Activated CD4-positive, alpha-beta T cell treated with anti-CD3 and anti-CD28 coated beads, Interleukin-2, amount 50 U/mL, for 16 hours (primary cell): ENCODE measurements at regions not wholly inside any gene's neighbourhood (a gene's known extent, or its start where the extent isn't known, plus 50 kb on each side); places are given as distances from the start of the nearest gene placed in this dataset.

ENCODE experiments used
- DNase-seq: peaks from one replicate; pipeline ENCODE4 v3.0.0-alpha.2; 2020

DNA sequence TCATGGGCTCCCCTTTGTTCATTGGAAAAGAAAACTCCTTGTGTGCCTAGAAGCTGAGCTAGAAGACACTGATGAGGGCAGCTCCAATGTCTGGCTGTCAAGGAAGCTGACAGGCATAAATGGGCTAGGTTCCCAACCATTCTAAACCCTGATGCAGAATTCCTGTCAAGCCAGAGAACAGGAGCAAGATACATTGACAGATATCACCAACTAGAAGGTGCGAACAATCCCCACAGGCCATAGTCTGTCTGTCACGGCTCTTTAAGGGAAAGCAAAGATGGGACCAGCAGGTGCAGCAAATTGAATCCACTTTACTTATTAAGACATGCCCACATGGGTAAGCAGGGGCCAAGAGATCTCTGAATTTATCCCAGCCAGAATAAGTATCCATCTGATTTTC is 617.9 kb upstream of the POT1 start:
- DNase-seq = no peak

DNA sequence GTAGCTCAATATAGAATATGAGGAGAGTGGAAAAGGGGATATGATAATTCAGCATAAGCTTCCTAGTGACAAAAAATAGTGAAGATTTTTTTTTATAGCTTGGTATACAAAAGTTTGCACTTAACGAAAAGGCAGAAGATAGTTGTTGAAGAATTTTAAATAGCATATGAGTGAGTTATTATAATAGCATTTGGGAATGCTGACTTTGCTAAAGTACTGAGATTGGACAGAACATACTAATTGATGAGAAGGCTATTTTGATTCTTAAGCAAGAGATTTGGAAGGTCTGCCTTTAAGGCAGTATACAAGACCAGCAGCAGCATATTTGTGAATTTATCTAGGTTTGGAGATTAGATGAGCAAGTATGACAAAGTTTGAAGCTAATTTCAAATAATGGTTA is 600.9 kb upstream of the POT1 start:
- no peak for DNase-seq

DNA sequence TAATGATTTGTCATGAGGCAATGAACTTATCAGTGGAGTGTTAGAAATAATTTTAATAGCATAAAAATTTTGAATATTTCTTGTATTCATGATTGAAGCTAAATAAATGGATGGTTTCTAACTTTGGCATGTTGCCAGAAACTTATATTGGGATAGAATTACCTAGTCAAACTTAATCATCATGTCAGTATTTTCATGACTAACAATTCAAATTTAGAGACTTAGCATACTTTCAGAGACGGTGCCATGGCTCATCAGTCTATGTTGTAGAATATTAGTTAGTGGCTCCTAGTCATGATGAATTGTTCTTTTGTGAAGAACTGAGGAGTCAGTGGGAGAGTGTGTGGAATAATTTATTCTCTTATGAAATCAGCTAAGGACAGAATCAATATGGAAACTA is 599.6 kb upstream of the POT1 start:
- no peak for DNase-seq

- no peak for DNase-seq
These were observed 597.3 kb upstream of the POT1 start for GRCh38 chr7:125526958-125527357.

DNA sequence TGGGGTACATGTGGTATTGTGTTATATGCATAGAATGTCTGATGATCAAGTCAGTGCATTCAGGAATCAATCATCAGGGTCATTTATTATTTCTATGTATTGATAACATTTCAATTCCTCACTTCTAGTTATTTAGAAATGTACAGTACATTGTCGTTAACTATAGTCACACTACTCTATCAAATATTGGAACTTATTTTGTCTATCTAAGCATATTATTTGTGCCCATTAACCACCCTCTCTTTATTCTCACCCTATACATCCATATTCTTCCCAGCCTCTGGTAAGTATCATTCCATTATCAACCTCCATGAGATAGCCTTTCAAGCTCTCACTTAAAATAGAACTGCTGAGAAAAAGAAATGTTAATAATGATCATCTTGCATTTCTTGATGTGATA is 596.5 kb upstream of the POT1 start:
- DNase-seq = no peak

- DNase-seq = no peak
These were observed 586.6 kb upstream of the POT1 start for GRCh38 chr7:125516194-125516593.

- DNase-seq = no peak
These were observed 582.7 kb upstream of the POT1 start for GRCh38 chr7:125512373-125512772.

DNA sequence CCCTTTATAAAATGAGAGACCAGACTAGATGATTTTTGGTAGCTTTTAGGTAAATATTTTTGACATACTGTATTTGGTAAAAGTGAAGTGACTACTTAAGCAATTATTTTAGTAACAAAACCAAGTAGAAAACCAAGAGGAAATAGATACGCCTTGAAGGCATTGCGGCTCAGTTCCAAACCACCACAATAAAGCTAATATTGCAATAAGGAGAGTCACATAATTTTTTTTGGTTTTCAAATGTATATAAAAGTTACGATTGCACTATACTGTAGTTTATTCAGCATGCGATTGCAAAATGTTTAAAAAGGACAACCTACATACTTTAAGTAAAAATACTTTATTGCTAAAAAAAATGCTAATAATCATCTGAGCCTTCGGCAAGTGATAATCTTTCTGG is 581.7 kb upstream of the POT1 start:
- DNase-seq = no peak

DNA sequence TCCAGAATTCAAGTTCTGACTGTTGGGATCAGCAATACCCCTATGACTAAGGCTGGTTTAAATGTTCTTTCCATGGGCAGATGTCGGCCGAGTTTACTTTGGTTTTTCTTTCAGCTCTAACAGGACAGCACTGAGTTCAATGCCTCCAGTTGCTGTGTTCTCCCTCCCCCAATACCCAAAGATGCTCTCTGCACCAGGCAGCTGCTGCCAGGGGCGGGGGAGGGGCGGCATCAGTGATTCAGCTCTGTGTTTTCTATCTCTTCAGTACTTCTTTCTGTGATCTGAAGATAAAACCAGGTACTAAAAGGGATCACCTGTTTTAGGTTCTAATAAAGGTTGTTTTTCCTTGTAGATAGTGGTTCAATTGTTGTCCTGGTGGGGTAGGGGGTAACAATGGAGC is 576.7 kb upstream of the POT1 start:
- no peak for DNase-seq

DNA sequence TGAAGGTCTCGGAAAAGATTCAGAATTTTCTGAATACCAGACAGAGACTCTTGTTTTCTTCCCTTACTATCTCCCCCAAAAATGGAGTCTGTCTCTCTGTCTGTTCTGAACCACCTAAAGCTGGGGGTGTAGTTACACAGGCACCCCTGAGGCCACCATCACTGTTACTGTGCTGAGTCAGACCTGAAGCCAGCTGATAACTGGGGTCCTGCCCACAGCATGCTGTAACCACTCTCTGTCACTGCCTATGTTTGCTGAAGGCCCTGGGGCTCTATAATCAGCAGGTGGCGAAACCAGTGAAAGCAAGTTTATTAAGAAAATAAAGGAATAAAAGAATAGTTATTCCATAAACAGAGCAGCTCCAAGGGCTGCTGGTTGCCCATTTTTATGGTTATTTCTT is 575.2 kb upstream of the POT1 start:
- no peak for DNase-seq

DNA sequence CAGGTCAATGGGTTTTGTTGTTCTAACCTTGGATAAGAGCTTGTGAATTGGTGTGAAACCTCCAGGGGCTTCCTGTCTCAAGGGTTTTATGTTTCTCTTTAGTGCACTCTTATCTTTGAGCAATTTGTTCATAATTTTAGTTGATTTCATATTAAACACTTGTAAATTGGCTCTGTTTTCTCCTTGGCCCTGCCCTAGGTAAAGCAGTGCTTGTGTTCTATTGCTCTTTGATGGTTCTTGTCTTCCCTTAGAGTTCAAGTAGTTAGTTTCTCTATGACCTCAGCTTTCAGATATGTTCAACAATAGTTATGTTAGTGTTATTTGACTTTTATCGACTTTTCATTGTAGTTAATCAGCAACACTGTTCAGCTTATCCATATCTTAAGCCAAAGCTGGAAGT is 566.4 kb upstream of the POT1 start:
- DNase-seq = no peak

DNA sequence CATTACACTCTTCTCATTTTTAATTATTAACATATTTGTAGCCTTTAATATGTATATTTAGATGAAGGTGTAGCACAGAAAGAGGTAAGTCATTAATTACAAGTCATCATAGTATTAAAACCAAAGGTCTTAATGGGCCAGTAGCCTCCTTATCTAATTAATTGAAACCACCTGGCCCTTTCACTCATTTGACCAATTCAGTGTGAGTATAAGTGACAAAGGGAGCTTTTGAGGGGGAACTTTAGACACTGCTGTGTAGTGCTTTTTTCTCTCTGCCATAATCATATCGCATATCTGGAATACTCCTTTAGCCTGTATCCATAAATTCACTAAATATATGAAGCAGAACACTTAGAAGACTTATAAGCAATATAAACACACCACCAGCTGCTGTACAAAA is 562.9 kb upstream of the POT1 start:
- no peak for DNase-seq

GRCh38 chr7:125491137-125491536 is 561.5 kb upstream of the POT1 start:
- DNase-seq = no peak

- no peak for DNase-seq
These were observed 560.5 kb upstream of the POT1 start for GRCh38 chr7:125490167-125490566.

DNA sequence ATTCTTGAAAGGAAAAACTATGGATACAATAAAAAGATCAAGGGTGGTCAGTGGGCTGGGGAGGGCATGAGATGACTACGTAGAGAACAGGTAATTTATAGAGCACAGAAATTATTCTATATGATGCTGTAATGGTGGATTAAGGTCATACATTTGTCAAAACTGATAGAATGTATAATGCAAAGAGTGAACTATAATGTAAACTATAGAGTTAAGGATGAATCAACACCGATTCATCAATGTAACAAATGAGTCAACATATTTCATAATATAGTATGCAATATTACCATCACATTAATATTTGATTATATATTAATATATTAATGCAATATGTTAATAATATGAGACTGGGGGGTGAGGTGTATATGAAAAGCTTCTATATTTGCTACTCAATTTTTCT is 555.6 kb upstream of the POT1 start:
- no peak for DNase-seq

DNA sequence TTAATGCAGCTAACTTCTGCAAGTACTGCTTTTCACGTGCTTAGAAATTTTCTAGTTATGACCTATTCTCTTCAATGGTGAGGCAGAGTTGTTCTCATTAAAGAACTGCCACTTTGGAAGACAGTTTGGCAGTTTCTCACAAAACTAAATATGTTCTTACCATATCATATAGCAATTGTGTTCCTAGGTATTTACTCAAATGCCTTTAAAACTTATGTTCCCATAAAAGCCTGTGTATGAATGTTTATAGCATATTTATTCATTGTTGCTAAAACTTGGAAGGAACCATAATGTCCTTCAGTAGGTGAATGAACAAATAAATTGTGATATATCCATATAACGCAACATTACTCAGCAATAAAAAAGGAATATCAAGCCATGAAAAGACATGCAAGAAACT is 555.1 kb upstream of the POT1 start:
- no peak for DNase-seq

GRCh38 chr7:125481323-125481722 is 551.7 kb upstream of the POT1 start:
- no peak for DNase-seq

GRCh38 chr7:125480762-125481161 is 551.1 kb upstream of the POT1 start:
- DNase-seq = no peak

GRCh38 chr7:125468855-125469174 is 539.2 kb upstream of the POT1 start:
- no peak for DNase-seq

GRCh38 chr7:125467996-125468854 is 538.6 kb upstream of the POT1 start:
- DNase-seq = no peak

DNA sequence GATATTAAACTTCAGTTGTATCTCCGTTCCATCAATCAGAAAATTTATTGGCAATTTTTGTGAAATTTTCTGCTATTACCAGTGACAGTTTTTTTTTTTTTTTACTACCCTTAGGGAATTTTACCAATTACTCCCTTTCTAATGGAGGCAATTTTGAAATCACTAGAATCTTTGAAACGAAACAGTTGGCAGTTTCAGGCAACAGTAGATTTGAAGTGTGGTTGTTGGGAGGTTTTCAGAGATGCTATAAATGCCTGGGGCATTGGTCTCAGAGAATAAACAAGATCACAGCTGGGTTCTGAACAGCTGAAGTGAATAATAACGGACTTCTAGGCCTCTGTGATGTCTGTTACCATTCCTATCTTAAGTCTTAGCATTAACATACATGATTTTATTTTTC is 535.9 kb upstream of the POT1 start:
- no peak for DNase-seq

DNA sequence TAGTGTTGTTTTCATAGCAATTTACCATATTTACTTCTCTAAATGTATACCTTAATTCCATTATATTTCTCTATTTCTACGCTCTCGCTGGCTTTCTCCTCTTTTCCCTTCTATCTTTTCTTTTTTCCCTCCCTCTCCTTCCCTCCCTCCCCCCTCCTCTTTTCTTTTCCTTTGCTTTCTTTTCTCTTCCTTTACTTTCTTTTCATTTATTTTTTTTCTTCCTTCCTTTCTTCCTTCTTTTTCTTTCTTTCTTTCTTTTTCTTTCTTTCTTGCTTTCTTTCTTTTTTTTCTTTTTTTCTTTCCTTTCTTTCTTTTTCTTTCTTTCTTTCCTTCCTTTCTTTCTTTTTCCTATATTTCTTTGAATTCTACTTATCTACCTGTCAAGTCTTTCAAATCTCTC is 533.0 kb upstream of the POT1 start:
- no peak for DNase-seq

- no peak for DNase-seq
These were observed 529.4 kb upstream of the POT1 start for GRCh38 chr7:125459038-125459437.

DNA sequence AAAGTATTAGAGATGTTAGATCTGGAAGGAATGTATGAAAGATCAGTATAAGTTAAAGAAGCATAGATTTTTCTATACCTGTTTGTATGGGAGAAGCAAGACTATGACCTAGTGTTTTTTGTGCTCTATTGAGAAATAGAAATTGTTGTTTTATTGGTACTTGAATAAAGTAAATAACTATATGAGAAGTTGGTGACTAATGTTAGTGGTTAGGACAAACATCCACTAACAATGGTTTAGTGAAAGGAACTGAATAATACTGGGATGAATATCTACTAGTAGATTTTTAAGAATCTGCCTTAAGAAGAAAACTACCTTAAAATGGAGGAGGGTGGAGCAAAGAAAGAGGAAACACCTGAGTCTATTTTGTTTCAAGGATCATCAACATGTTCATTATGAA is 521.1 kb upstream of the POT1 start:
- no peak for DNase-seq

GRCh38 chr7:125445836-125446235 is 516.2 kb upstream of the POT1 start:
- DNase-seq = no peak

- no peak for DNase-seq
These were observed 515.2 kb upstream of the POT1 start for GRCh38 chr7:125444864-125445263.
